ENCODE measurements at regions not wholly inside any gene's neighbourhood (a gene's known extent, or its start where the extent isn't known, plus 50 kb on each side); places are given as distances from the start of the nearest gene placed in this dataset.

GRCh38 chr17:71055128-71055527 lies 885.8 kb downstream of the KCNJ2 start:
- no peak for FAIRE-seq
- H3K9me3 ChIP-seq, result no peaks in the 10 kb centered on the region
- ChIA-PET POLR2A (no interaction called here), CTCF (no interaction called here)
- H3K4me3 ChIP-seq, result no peak overlapping the region
- ATAC-seq, result no peak
- H3K27ac ChIP-seq, result no peak overlapping the region
- TF ChIP-seq MAFK (IDR thresholded peaks at IDR 0.05; ENCODE audit: partially characterized antibody) (no peak), GATA3 (IDR thresholded peaks at IDR 0.05; ENCODE audit: borderline replicate concordance) (no peak), CEBPB (IDR thresholded peaks at IDR 0.05) (no peak), KDM1A (IDR thresholded peaks at IDR 0.05; ENCODE audit: low read depth) (no peak), ZFP36 (IDR thresholded peaks at IDR 0.05; ENCODE audit: borderline replicate concordance, partially characterized antibody) (no peak), FOSB (CRISPR knock-in tag; IDR thresholded peaks at IDR 0.05) (no peak), NPAS2 (CRISPR knock-in tag; IDR thresholded peaks at IDR 0.05; ENCODE audit: borderline replicate concordance) (no peak), SREBF2 (IDR thresholded peaks at IDR 0.05) (no peak), E2F6 (IDR thresholded peaks at IDR 0.05; ENCODE audit: borderline replicate concordance, low read depth) (no peak), ELK1 (IDR thresholded peaks at IDR 0.05; ENCODE audit: low read depth, low read length) (no peak), BHLHE40 (IDR thresholded peaks at IDR 0.05; ENCODE audit: low read depth, low read length) (no peak), PHF8 (IDR thresholded peaks at IDR 0.05; ENCODE audit: borderline replicate concordance, low read depth) (no peak), KDM5A (IDR thresholded peaks at IDR 0.05) (no peak), EHF (CRISPR knock-in tag; IDR thresholded peaks at IDR 0.05) (no peak), ZC3H11A (IDR thresholded peaks at IDR 0.05) (no peak), HOXB5 (CRISPR knock-in tag; IDR thresholded peaks at IDR 0.05) (no peak), MAX (IDR thresholded peaks at IDR 0.05) (no peak)
- no peaks in the 10 kb centered on the region for H3K4me1 ChIP-seq
- DNase-seq (ENCODE audit: low read depth in 1 of 2, low spot score in 1 of 2), result no peak
- no peak overlapping the region for H3K4me2 ChIP-seq

- DNase-seq (ENCODE audit: low read depth in 1 of 2, low spot score in 1 of 2), result no peak
- H3K9me3 ChIP-seq, result no peaks in the 10 kb centered on the region
- no peak for ATAC-seq
- no peak overlapping the region for H3K27ac ChIP-seq
- no peaks in the 10 kb centered on the region for H3K4me1 ChIP-seq
- no peak overlapping the region for H3K4me3 ChIP-seq
- FAIRE-seq, result no peak
- ChIA-PET POLR2A (no interaction called here), CTCF (no interaction called here)
- H3K4me2 ChIP-seq, result no peak overlapping the region
- whole genome bisulfite sequencing (ENCODE audit: missing lambda C conversion rate), result 62% methylated on average over 6 of the region's 6 CpGs
- TF ChIP-seq EHMT2 (IDR thresholded peaks at IDR 0.05; ENCODE audit: low read depth) (no peak), JUNB (IDR thresholded peaks at IDR 0.05) (no peak), RNF2 (IDR thresholded peaks at IDR 0.05; ENCODE audit: borderline replicate concordance, low read depth) (no peak), POLR2AphosphoS2 (conservative IDR thresholded peaks at IDR 0.05; ENCODE audit: low read length) (no peak)
These were observed 888.1 kb downstream of the KCNJ2 start for GRCh38 chr17:71057448-71057847.

- H3K4me3 ChIP-seq, result no peak overlapping the region
- no peaks in the 10 kb centered on the region for H3K4me1 ChIP-seq
- H3K9me3 ChIP-seq, result no peaks in the 10 kb centered on the region
- POLR2A ChIA-PET, result no interaction called here
- no peak overlapping the region for H3K4me2 ChIP-seq
- WGBS (ENCODE audit: missing lambda C conversion rate), result 37% methylated on average over 5 of the region's 5 CpGs
- no peak overlapping the region for H3K27ac ChIP-seq
- CTCF ChIA-PET, result no interaction called here
- DNase-seq (ENCODE audit: low read depth in 1 of 2, low spot score in 1 of 2) (no peak), ATAC-seq (no peak), FAIRE-seq (peak; percentile 63)
- TF ChIP-seq POLR2A (IDR thresholded peaks at IDR 0.05; ENCODE audit: low read length) (no peak), MAFK (IDR thresholded peaks at IDR 0.05; ENCODE audit: partially characterized antibody) (peak; percentile 74)
These were observed 888.6 kb downstream of the KCNJ2 start for GRCh38 chr17:71057938-71058337.

- Histone ChIP-seq H3K9me3 (no peaks in the 10 kb centered on the region), H3K4me3 (no peak overlapping the region), H3K27ac (no peak overlapping the region), H3K4me1 (no peaks in the 10 kb centered on the region), H3K4me2 (no peak overlapping the region)
- FAIRE-seq (peak; percentile 79), ATAC-seq (no peak), DNase-seq (ENCODE audit: low read depth in 1 of 2, low spot score in 1 of 2) (no peak)
- ChIA-PET CTCF (no interaction called here), POLR2A (no interaction called here)
- TF ChIP-seq ATOH8 (CRISPR knock-in tag; IDR thresholded peaks at IDR 0.05; ENCODE audit: low read depth) (no peak), SMC3 (IDR thresholded peaks at IDR 0.05) (no peak), NR3C1 (IDR thresholded peaks at IDR 0.05) (no peak), BHLHE40 (IDR thresholded peaks at IDR 0.05; ENCODE audit: low read depth, low read length) (no peak), TP53 (CRISPR knock-in tag; IDR thresholded peaks at IDR 0.05) (no peak), EP300 (IDR thresholded peaks at IDR 0.05) (no peak), RAD21 (conservative IDR thresholded peaks at IDR 0.05 in 1 of 2, IDR thresholded peaks at IDR 0.05 in 1 of 2) (no peak), HMGXB4 (CRISPR knock-in tag; IDR thresholded peaks at IDR 0.05; ENCODE audit: borderline replicate concordance) (no peak)
- WGBS (ENCODE audit: missing lambda C conversion rate), result 7% methylated on average over 2 of the region's 2 CpGs
These were observed 893.8 kb downstream of the KCNJ2 start for GRCh38 chr17:71063127-71063526.
